Ishikawa (cell line): ENCODE measurements at regions not wholly inside any gene's neighbourhood (a gene's known extent, or its start where the extent isn't known, plus 50 kb on each side); places are given as distances from the start of the nearest gene placed in this dataset.

Experiments used
- CEBPB ChIP-seq: IDR thresholded peaks from 2 replicates; pipeline ENCODE4 v1.6.1; 2012
- EGR1 ChIP-seq: IDR thresholded peaks from 2 replicates; pipeline ENCODE4 v1.6.1; 2012
- EP300 ChIP-seq: IDR thresholded peaks from 2 replicates; pipeline ENCODE4 v1.6.1; 2012; ENCODE audit warnings: borderline replicate concordance
- NFIC ChIP-seq: IDR thresholded peaks from 2 replicates; pipeline ENCODE4 v1.6.1; 2012
- TAF1 ChIP-seq: IDR thresholded peaks from 2 replicates; pipeline ENCODE4 v1.6.1; 2012; ENCODE audit warnings: low read depth, mild to moderate bottlenecking
- USF1 ChIP-seq: IDR thresholded peaks from 2 replicates; pipeline ENCODE4 v1.6.1; 2012
- YY1 ChIP-seq: IDR thresholded peaks from 2 replicates; pipeline ENCODE4 v1.6.1; 2012; ENCODE audit warnings: low read depth
- ZBTB7A ChIP-seq: IDR thresholded peaks from 2 replicates; pipeline ENCODE4 v1.6.1; 2012; ENCODE audit warnings: low read depth
- TF ChIP-seq, protein P1 (sequence below): IDR thresholded peaks from 2 replicates; pipeline ENCODE4 v1.6.1; 2012; ENCODE audit warnings: low read depth, mild to moderate bottlenecking

- no peak for TF ChIP-seq TAF1
- TF ChIP-seq, protein P1, sequence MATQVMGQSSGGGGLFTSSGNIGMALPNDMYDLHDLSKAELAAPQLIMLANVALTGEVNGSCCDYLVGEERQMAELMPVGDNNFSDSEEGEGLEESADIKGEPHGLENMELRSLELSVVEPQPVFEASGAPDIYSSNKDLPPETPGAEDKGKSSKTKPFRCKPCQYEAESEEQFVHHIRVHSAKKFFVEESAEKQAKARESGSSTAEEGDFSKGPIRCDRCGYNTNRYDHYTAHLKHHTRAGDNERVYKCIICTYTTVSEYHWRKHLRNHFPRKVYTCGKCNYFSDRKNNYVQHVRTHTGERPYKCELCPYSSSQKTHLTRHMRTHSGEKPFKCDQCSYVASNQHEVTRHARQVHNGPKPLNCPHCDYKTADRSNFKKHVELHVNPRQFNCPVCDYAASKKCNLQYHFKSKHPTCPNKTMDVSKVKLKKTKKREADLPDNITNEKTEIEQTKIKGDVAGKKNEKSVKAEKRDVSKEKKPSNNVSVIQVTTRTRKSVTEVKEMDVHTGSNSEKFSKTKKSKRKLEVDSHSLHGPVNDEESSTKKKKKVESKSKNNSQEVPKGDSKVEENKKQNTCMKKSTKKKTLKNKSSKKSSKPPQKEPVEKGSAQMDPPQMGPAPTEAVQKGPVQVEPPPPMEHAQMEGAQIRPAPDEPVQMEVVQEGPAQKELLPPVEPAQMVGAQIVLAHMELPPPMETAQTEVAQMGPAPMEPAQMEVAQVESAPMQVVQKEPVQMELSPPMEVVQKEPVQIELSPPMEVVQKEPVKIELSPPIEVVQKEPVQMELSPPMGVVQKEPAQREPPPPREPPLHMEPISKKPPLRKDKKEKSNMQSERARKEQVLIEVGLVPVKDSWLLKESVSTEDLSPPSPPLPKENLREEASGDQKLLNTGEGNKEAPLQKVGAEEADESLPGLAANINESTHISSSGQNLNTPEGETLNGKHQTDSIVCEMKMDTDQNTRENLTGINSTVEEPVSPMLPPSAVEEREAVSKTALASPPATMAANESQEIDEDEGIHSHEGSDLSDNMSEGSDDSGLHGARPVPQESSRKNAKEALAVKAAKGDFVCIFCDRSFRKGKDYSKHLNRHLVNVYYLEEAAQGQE: no peak
- no peak for TF ChIP-seq ZBTB7A
- no peak for TF ChIP-seq YY1
- TF ChIP-seq CEBPB: no peak
- TF ChIP-seq EGR1: no peak
- TF ChIP-seq NFIC: no peak
- no peak for TF ChIP-seq USF1
- no peak for TF ChIP-seq EP300
These were observed 507.6 kb upstream of the NRSN1 start for GRCh38 chr6:23618366-23618765.
